DMS153 (cell line): ENCODE measurements at regions not wholly inside any gene's neighbourhood (a gene's known extent, or its start where the extent isn't known, plus 50 kb on each side); places are given as distances from the start of the nearest gene placed in this dataset.

ENCODE experiments used
- DNase-seq: peaks from one replicate; lab custom pipeline; 2025; lab: John Stamatoyannopoulos, UW

DNA sequence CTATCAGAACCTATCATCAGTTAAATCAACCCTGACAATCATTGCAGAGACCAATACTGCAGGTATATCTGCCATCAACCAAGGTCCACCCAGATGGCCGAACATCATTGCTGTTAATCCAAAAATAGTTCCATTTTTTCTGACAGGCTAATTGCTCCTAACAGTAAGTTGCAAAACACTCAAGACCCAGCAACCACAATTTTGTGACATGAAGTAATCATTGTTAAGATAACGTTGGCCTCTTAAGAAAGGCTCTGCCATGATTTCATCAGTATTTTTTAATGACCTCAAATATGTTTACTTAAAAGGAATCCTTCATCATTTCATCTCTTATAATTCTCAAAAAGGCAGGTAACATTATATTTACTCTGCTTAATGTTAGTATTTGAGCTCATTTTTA lies 553.4 kb upstream of the POM121L12 start:
- no peak for DNase-seq

DNA sequence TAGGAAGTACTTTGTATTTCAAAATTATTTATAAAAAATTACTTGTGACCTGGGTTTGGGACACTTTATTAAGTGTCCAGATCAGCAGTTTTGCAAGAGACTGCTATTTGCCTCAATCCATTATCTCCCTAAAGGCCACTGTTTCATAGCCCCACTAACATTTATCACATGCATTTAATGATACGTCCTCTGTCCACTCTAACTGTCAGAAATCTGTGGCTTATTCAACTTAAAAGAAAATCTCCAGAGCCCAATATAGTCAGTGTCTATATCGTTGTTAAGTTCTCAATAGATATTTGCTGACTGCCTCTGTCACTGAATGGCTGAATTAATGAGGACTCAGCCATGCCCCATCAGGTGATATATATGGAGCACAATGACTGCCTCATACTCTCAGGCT lies 553.9 kb upstream of the POM121L12 start:
- no peak for DNase-seq

- DNase-seq: no peak
Observed at GRCh38 chr7:52479990-52480389, 555.4 kb upstream of the POM121L12 start.

DNA sequence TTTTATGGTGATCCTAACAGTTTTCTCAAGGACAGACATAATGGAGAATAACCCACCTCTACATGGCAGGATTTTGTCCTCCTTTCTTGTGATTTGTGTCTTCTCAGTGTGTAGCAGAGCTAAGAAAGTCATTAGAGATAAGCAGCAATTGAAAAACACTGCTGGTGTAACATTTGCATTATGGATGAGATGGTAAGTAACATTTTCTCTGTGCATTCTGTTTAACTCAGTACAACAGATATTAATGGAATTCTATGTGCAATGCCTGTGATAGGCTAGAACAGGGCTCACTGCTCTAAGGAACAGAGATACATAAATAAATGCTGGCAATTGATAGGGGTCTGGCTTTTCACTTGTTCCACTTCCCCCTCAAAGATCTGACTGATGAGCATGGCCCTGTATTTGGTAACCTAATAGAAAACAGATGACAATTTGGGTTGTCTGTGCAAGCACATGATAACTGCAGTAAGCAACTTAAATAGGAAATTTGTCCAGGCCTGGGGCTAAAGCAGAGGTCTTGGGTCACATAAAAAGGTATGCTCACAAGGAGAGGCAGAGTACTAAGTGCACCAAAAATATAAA lies 560.3 kb upstream of the POM121L12 start:
- DNase-seq: no peak

- no peak for DNase-seq
Observed at GRCh38 chr7:52473756-52474155, 561.7 kb upstream of the POM121L12 start.

GRCh38 chr7:52472006-52472620 lies 563.3 kb upstream of the POM121L12 start:
- no peak for DNase-seq

DNA sequence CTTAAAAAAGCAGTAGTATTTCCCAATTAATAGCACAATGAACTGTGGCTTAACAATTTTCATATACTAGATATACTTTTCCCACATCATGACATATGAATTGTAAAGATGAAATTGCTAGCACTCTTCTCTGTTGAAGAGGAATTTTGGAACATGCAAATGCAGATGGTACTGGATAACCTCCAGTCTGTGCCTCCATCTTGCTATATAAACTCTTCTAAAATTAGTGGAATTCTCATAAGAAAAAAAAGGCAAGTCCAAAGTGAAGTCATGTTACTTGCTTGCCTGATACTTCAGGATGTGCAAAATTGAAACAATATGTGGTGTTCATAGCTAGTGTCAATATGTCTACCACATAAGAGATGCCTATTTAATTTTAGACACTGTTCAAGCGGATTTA lies 570.2 kb upstream of the POM121L12 start:
- DNase-seq: no peak

- DNase-seq: no peak
Observed at GRCh38 chr7:52463341-52463740, 572.1 kb upstream of the POM121L12 start.

GRCh38 chr7:52462474-52462873 lies 573.0 kb upstream of the POM121L12 start:
- no peak for DNase-seq

- no peak for DNase-seq
Observed at GRCh38 chr7:52455571-52455970, 579.9 kb upstream of the POM121L12 start.

- no peak for DNase-seq
Observed at GRCh38 chr7:52450816-52451215, 584.6 kb upstream of the POM121L12 start.

GRCh38 chr7:52447581-52448180 lies 587.8 kb upstream of the POM121L12 start:
- no peak for DNase-seq

GRCh38 chr7:52436278-52436677 lies 599.2 kb upstream of the POM121L12 start:
- no peak for DNase-seq

DNA sequence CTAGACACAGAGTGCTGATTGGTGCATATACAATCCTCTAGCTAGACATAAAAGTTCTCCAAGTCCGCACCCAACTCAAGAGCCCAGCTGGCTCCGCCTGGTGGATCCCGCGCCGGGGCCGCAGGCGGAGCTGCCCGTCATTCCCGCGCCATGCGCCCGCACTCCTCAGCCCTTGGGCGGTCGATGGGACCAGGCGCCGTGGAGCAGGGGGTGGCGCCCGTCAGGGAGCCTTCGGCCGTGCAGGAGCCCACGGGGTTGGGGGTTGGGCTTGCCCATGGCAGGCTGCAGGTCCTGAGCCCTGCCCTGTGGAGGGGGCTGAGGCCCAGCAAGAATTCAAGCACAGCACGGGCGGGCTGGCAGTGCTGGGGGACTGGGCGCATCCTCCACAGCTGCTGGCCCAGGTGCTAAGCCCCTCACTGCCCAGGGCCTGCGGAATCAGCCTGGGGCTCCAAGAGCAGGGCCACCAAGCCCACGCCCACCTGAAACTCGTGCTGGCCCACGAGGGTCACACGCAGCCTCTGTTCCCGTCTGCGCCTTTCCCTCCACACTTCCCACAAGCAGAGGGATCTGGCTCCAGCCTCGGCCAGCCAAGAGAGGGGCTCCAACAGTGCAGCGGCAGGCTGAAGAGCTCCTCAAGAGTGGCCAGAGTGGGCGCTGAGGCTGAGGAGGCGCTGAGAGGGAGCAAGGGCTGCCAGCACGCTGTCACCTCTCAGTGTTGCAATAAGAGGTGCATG lies 604.2 kb upstream of the POM121L12 start:
- DNase-seq: no peak

DNA sequence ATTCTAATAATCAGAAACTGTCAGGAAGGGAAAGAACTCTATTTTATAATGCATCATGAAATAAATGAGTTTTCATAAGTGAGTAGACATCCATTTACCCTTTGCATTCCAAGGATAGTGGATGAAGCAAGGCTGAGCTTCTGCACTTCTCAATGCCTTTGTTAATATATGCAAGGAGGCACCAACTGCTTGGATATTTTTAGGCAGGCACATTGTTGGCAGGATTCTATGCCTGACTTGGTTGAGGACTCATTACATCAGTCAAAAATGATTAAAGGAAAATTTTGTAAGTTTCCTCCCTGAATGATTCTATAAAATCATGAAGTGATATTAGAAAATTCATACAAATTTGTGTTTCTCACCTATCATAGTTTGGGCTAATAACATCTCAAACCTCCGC lies 612.2 kb upstream of the POM121L12 start:
- no peak for DNase-seq

- no peak for DNase-seq
Observed at GRCh38 chr7:52413051-52413450, 622.4 kb upstream of the POM121L12 start.

DNA sequence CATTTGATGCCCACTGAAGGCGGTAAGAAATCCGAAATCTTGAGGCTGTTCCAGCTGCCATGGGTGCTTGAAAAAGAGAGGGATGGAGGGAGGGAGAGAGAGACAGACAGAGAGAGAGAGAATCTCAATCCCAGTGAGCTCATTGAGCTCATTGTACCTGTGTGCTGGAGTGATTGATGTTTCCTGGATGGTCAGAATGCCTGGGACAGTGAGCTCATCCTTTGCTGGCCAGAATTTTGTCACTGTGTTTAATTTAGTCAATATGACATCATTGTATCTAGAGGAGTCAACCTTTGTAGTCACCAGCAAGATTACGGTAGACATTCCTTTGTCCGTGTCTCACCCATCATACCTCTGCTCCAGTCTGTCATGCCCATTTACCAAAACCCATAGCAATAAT lies 625.4 kb upstream of the POM121L12 start:
- no peak for DNase-seq

DNA sequence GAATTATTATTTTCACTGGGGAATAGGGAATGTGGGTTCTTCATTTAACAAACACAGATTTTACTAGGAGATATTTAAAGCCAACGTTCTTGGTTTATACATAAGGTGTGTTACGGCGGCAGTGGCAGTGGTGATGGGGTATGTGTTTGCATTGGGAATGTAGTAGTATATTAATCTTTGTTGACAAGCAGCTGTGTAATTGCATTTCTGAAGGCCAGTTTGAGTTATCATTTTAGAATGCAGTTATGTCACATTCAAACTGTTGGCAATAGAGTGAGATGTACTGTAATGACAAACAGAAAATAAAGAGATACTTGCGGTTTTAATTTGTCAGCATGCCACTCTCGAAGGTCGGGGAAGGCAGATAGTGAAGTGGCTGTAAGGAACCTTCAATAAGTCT lies 628.6 kb upstream of the POM121L12 start:
- DNase-seq: no peak

DNA sequence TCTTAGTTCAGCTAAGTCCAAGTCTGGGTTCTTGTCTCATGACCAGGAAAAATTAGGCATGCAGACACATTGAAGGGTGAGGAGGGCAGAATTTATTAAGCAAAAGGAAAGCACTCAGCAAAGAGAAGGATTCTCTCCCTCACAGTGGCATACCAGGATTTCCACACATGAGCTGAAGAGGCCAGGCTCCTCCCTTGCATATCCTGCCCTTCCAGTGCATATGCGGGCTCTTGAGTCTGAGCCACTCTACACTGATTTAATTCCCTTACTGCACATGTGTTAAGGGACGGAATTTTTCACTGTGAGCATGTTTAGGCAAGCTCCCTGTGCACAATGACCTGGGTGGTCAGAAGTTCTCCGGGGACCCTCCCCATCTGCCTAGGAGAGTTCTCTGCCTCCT lies 652.7 kb upstream of the POM121L12 start:
- no peak for DNase-seq

DNA sequence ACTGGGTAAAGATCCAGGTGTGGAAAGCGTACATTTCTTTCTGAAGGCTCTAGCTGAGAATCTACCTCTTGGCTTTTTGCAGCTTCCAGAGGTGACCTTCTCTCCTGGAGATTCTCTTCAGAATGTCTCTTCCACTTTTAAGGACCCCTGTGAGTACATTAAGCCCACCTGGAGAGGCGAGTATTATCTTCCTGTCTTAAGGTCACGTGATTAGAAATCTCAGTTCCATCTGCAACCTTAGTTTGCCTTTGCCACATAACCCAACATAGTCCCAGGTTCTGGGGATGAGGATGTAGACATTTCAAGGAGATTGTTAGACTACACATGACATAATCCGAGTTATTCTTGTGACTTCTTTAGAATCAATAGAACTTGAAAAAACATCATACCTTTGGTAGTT lies 665.5 kb upstream of the POM121L12 start:
- DNase-seq: no peak

DNA sequence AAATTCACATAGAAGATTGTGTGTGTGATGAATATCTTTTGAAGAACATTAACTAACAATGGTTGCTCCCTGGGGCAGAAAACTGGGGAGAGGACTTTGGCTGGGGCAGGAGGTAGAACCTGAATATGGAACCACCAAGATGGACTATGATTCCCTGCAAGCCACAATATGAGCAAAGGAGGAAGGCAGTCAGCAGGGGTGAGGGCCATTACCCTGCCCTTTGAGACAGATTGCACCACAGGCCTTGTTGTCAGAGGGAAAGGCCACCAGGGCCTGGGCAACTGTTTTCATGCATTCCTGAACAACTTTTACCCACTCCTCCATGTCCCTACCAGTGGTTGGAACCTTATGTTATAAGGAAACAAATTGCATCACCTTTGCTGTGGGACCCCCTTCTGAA lies 670.1 kb upstream of the POM121L12 start:
- no peak for DNase-seq

- no peak for DNase-seq
Observed at GRCh38 chr7:52362521-52362920, 672.9 kb upstream of the POM121L12 start.

- DNase-seq: no peak
Observed at GRCh38 chr7:52360541-52360940, 674.9 kb upstream of the POM121L12 start.
